ENCODE measurements at regions not wholly inside any gene's neighbourhood (a gene's known extent, or its start where the extent isn't known, plus 50 kb on each side); places are given as distances from the start of the nearest gene placed in this dataset.
"Not testable (repeated sequence)": the region's sequence is repeated elsewhere in the genome, so short reads cannot be mapped to it uniquely, and the experiment has no call there.

DNA sequence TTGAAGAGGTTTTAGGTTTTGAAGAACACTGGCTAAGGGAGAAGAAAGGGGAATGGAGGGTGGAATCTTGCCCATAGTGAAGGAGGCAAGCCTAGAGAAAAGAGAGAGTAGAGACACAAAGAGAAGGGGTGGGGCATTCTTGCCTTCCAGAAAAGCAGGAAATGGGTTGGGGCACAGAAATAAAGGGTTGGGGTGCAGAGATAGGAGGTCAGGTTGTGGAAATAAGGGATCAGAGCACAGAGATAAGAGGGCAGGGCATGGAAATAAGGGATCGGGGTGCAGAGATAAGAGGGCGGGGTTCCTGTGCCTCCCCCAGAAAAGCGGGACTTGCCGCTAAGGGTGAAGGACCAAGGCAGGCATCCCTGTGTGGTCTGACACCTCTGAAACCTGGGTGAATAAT lies 69.9 kb downstream of the ALG1L2 start:
- not testable (repeated sequence) for DNase-seq (ENCODE audit: low spot score)

DNA sequence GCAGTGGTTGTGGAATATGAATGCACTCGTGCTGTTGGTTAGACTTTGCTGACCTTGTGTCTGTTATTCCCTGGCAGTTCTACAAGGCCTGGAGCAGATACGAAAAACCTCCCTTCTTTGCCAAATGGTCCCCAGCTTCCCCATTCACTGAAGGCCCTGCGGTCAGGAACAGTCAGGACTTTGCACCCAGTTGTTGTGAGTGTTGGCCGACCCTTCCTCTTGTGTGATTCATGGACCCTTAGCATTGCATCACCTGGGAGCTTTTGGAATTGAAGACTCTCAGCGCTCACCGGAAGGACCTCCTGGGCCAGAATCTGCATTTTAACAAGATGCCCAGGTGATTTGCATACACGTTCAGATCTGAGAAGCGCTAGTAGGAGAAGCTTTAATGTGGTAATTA lies 71.6 kb downstream of the ALG1L2 start:
- not testable (repeated sequence) for DNase-seq (ENCODE audit: low spot score)

DNA sequence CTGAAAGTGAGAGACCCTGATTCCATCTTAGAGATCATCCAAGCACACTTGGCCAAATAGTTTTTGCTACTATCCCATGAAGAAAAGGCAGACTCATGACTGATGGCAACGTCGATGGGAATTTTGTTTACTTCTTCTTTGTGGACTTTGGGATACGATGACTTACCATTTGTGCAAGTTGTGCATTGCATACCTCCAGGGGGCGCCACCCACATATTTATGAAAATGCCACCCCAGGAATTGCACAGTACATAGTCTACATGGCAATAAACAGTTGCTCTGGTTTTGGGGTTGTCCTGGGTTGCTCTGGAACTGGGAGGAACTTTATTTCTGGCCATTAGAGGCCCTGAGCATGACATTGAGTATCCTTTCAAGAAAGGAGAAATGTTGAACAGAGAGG lies 73.8 kb downstream of the ALG1L2 start:
- DNase-seq (ENCODE audit: low spot score), result not testable (repeated sequence)

DNA sequence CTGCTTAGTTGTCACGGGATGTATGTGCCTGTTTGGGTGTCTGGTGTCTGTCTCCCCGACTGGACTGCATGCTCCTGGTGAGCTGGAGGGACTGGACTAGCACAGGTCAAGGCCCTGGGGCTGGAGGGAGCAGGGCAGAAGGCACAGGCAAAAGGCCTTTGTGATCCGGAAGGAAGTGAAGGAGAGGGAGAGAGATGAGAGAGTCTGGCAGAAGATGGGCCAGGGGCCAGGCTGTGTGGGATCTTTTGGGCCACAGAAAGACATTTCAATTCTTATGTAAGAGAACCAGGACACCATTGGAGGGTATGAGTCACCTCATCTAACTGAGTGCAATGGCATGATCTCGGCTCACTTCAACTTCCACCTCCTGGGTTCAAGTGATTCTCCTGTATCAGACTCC lies 85.2 kb downstream of the ALG1L2 start:
- DNase-seq (ENCODE audit: low spot score), result not testable (repeated sequence)

DNA sequence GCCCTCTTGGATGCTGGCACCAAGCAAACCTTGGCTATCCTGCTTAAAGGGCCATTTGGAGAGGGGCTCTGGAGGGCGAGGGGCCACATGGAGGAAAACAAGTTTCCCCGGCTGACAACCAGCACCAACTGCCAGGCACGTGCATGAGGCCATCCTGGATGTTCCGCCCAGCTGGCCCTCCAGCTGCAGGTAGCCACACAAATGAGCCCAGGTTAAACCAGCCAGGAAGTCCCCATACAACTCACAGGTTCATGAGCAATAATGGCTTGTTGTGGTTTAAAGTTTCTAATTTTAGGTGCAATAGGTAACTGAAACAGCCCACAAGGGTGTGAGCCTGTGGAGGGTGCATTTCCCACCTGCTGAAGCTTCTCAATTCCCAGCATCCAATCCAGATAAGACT lies 93.6 kb downstream of the ALG1L2 start:
- not testable (repeated sequence) for DNase-seq (ENCODE audit: low spot score)

DNA sequence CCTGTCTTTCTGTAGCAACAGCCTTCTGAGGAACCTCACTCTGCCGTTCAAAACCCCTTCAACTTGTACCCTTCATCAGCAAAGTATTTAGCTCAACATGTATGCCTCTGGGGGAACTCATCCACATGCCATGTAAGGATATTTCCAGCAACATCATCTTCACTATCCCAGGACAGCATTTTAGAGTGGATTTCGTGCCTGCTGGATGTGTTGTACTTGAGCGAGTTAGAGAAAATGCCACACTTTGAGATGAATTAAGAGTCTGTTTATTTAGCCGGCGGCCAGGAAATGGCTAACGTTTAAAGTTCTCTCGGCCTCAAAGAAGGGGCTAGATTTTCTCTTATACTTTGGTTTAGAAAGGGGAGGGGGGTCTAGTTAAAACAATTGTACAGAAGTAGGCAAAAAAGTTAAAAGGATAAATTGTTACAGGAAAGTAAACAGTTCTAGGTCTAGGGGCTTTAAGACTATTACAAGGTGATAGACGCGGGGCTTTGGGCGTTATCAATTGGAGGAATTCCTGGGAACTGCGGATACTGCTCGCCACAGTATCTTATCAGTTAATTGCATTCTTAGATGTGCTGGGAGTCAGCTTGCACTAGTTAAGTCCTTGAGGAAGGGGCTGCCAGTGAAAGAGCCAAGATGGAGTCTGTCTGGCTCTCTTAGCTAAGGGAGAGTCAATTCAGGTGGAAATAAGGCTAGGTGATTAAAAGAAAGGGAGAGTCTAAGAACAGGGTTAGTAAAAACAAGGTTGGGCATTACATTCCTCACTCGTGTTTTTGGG lies 95.0 kb downstream of the ALG1L2 start:
- DNase-seq (ENCODE audit: low spot score), result not testable (repeated sequence)

DNA sequence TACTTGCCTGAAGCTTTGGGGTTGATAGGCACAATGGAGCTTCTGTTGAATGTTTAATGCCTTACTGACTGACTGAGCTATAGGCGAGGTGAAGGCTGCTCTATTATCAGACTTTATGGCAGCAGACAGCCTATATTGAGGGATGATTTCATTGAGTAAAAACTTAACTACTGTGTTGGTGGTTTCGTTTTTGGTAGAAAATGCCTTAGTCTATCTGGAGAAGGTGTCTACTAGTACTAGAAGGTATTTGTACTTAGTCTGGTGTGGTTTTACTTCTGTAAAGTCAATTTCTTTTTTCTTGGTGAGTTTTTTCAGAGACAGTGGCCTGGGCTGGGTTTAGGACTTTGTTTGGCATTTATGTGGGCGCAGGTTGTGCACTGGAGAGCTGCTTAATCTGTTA lies 97.2 kb downstream of the ALG1L2 start:
- not testable (repeated sequence) for DNase-seq (ENCODE audit: low spot score)

DNA sequence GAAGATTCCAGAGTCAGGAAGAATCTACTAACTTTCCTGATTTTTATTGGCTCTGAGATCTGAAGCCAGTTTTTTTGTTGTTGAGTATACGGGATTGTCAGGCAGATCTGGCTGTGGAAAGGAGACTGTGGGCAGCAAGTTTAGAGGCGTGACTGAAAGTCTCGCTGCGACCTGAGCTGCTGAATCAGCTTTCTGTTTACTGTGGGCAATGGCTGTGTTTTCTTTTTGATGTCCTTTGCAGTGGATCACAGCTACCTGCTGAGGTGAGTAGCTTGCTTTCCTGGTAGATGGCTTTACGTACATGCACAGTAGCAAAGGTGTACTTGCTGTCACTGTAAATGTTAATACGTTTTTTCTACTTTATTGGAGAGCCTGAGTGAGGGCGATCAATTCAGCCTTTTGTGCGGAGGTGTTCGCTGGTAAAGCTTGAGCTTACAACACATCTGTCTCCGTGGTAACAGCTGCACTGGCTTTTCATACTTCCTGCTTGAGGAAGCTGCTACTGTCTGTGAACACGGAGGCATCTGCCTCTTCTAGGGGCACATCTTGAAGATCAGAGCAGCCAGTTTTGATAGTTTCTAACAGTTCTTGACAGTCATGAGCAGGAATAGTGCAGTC lies 97.8 kb downstream of the ALG1L2 start:
- DNase-seq (ENCODE audit: low spot score), result peak; percentile 0

DNA sequence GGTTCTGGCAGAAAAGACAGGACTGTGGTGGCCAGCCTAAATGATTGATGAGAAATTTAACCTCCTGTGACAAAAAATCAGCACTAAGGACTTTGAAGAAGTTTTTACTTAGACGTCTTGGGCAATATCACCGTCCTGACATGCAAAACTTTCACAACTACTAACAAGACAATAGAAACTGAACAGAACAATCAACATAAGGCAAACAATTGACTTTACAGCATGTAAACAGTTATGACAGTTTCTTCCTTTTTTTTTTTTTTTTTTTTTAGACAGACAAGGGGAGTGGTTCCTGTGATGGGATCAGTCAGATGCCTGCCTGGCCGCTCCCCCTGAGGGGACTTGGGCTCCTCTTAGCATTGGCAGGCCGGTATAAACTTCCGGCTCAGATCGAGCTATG lies 100.8 kb downstream of the ALG1L2 start:
- DNase-seq (ENCODE audit: low spot score), result not testable (repeated sequence)

DNA sequence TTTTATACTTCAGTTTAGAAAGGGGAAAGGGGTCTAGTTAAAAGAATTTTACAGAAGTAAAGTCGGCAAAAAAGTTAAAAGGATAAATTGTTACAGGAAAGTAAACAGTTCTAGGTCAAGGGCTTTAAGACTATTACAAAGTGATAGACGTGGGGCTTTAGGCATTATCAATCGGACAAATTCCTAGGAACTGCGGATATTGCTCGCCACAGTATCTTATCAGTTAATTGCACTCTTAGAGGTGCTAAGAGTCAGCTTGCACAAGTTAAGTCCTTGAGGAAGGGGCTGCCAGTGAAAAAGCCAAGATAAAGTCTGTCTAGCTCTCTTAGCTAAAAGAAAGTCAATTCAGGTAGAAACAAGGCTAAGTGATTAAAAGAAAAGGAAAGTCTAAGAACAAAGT lies 102.1 kb downstream of the ALG1L2 start:
- DNase-seq (ENCODE audit: low spot score), result not testable (repeated sequence)

DNA sequence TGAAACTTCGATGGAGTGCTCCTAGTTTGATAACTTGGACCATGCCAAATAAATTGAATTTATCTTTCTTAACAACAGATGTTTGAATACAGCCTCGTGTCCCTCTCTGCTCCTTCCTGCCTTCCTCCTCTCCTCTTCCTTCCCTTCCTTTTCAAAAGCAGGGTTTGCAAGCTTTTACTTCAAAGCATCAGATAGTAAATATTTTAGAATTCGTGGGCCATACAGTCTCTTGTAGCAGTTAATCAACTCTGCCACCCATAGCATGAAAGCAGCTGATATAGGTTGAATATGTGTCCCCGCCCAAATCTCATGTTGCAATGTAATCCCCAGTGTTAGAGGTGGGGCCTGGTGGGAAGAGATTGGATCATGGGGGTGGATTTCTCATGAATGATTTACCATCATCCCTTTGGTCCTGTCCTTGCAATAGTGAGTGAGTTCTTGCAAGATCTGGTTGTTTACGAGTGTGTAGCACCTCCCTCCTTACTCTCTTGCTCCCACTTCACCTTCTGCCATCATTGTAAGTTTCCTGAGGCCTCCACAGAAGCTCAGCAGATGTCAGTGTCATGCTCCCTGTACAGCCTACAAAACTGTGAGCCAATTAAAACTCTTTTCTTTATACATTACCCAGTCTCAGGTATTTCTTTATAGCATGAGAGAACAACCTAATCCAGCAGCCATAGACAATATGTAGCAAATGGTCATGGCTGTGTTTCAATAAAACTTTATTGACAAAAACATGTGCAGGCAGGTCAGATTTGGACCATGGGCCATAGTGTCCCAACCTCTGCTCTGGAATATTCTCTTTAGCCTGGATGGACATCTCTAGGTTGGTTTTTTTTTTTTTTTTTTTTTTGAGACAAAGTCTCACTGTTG lies 102.8 kb downstream of the ALG1L2 start:
- not testable (repeated sequence) for DNase-seq (ENCODE audit: low spot score)

DNA sequence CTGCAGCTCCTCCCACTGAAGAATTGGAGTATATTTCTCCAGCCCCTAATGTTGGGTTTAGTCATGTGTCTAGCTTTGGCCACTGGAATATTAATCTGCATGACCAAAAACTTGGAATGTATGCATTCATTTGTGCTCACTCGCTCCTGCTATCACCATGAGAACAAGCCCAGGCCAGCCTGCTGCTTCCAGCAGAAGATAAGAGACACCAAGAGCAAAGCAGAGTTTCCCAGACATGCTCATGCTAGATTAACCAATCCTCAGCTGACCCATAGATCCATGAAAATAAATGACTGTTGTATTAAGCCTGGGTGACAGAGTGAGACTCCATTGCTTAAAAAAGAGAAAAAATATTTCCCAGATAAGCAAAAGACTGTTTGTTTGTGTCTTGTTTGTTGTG lies 119.6 kb downstream of the ALG1L2 start:
- not testable (repeated sequence) for DNase-seq (ENCODE audit: low spot score)

DNA sequence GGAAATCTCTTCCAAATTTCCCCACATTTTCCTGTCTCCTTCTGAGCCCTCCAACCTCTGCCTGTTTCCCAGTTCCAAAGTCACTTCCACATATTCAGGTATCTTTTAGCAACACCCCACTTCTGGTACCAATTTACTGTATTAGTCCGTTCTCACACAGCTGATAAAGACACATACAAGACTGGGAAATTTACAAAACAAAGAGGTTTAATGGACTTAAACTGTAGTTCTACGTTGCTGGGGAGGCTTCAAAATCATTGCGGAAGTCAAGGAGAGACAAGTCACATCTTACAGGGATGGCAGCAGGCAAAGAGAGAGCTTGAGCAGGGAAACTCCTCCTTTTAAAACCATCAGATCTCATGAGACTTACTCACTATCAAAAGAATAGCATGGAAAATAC lies 122.0 kb downstream of the ALG1L2 start:
- DNase-seq (ENCODE audit: low spot score), result not testable (repeated sequence)

DNA sequence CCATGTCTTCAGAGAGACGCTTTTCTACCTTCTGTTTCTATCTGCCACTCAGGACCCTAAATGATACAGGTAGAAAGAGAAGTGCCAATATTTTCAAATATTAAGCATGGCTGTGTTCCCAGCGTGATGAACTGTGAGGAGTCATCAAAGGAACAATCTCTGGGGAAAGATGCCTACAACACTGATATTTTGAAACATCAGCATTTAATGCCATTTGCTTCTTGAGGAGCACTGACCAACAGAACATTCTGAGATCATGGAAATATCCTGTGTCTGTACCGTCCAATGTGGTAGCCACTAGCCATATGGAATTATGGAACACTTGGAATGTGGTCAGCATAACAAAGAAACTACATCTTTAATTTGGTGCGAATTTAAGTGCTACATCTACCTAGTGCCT lies 117.9 kb upstream of the COL6A5 start:
- DNase-seq (ENCODE audit: low spot score), result no peak

DNA sequence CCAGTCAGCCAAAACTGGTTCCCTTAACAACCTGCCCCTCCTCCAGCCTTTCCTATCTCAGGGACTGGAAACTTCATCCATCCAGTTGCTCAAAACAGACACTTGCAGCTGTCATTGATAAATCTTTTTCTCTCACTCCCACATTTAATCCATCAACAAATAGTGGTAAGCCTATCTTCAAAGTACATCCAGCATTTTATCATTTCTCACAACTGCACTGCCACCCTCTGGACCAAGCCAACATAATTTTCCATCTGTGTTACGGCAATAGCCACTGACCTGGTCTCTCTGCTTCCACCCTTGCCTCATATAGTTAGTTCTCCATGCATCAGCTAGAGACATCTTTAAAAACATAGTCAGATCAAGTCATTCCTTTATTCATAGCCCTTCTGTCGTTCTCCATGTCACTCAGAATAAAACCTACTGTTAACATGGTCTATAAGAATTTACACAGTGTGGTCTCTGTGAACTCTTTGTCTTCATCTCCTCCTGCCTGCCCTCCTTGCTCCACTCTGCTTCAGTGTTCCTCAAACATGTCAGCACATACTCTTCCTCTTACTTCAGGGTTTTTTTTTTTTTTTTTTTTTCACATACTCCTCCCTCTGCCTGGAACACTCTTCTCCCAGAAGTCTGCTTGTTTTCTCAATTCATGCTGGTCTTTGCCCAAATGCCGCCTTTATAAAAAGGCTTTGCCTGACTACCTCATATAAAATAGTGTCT lies 102.5 kb upstream of the COL6A5 start:
- no peak for DNase-seq (ENCODE audit: low spot score)

DNA sequence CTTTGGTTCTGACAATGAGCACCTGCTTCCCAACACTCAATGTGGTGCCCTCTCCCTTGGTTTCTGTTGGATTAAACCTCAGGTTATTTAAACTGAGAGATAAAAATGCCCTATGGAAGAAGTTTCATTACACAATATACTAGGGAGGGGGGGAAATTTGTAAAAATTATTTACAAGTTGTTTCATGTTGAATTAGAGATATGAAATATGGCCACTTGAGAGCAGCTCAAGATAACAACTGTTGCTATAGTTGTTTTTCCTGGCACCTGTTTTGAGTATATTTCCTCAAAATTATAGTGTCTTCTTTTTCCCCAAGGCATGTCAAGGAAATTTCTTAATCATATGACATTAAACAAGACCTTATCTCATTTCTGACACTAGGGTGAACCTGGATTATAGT lies 101.7 kb upstream of the COL6A5 start:
- DNase-seq (ENCODE audit: low spot score), result no peak

DNA sequence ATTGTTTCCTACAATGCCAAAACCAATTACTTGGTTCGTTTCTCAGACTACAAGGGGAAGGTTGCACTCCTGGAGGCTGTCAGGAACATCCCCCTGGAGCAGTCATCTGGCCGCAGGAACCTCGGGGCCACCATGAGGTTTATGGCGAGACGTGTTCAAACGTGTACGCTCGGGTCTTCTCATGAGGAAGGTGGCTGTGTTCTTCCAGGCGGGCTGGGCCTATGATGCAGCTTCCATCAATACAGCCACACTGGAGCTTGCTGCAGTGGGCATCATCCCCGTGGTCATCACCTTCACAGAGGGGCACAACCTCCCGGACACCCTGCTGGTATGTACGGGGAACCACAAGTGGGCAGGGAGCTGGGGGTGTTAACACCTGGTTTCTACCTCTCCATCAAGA lies 94.5 kb upstream of the COL6A5 start:
- DNase-seq (ENCODE audit: low spot score), result no peak

DNA sequence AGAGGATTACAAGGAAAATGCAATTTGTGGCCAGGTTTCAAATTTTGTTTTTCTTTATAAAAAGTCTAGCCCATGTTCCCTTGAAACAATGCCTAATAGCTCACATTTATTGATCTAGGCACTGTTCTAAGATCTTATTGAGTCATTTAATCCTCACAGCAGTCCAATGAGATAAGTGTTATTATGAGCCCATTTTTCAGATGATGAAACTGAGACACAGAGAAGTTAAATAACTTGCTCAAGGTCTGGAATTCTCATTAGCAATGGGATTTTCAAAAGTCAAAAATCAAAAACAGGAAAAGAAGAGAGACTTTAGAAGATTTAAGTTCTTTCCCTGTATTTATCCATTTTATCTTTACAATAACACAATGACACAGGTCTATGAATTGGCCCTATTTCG lies 90.0 kb upstream of the COL6A5 start:
- DNase-seq (ENCODE audit: low spot score), result no peak

DNA sequence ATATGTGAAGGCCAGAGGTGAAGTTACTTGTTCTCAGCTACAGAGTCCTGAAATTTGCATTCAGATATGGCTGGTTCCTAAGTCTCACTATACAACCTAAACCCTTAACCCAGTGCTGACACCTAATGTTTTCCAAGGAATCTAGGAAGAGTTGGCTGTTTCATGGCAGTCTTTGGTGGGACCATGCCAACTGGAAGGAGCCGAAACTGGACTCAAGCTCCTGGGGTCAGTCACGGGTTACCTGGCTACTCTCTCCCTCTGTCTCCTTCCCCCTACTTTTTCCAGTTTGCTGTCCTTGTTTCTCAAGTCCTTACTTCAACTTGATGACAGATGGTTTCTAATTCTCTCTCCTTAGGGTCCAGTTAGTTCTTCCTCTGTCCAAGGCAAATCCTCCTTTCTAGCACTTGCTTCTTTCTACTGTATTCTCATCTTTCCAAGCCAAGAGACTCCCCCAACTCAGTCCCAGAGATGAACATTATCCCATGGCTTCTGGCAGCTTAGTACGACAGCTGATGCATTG lies 88.6 kb upstream of the COL6A5 start:
- no peak for DNase-seq (ENCODE audit: low spot score)

DNA sequence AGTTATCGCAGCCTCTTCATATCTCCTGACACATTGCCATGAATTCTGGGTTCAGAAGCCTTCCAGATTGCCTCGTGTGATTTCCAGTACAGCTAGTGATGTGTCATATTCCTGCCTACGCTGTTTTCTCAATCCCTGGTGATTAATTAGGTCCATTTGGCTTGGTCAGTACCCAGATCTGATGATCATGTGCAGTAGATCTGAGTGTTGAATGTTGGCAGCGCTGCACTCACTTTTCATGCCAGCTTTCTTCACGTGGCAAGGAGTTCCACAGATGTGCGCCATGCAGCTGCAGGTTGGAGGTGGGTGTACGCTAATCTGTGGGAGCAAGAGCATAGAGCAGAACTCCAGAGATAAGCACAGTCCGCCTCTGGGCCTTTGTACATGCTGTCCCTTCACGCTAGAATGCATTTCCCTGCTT lies 86.9 kb upstream of the COL6A5 start:
- no peak for DNase-seq (ENCODE audit: low spot score)

DNA sequence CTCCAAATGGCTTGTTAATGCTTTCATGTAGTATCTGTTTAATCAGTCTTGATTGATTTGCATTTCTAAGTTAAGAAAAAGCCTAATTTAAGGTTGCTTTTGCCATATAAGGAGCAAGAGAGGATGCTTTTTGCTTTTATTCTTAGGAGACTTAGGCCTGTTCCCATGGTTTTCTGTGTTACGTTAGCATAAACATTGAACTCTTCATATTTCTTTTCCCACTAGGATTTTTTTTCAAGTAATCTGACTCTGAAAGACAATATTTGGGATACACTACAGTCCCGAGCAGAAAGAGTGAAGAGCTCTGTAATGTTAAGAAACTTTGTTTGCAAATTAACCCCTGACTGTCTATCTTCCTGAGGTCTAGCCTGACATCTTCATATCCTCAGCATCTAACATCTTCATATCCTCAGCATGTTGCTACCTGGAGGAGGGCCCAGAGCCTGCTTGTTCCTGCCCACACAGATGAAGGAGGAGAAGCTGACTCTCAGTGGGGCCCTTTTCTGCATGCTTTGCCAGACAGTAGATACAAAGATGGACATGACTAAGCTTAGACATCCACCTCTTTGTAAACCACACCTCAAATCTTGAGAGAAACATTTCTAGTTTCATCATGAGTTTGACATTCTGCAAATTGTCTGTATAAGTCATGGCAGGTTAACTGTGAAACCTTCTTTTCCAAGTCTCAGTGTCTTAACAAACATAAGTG lies 86.2 kb upstream of the COL6A5 start:
- DNase-seq (ENCODE audit: low spot score), result no peak

Measured in kidney capillary endothelial cell (primary cell).